SK-N-MC (cell line): ENCODE measurements at regions not wholly inside any gene's neighbourhood (a gene's known extent, or its start where the extent isn't known, plus 50 kb on each side); places are given as distances from the start of the nearest gene placed in this dataset.

Experiments used
- EZH2 ChIP-seq: fragments of 200-600 bp; sonication (generic); IDR thresholded peaks from one replicate; pipeline ENCODE4 v1.6.1; 2017; ENCODE audit warnings: antibody characterized with exemption
- POLR2AphosphoS5 ChIP-seq: IDR thresholded peaks from 2 replicates; pipeline ENCODE4 v1.6.1; 2012; ENCODE audit warnings: mild to moderate bottlenecking, low read depth, low read length, borderline replicate concordance

GRCh38 chr19:31406106-31406505, 56.9 kb upstream of the TSHZ3 start:
- no peak for TF ChIP-seq POLR2AphosphoS5
- no peak for TF ChIP-seq EZH2
